HT-29 (cell line): ENCODE measurements at regions not wholly inside any gene's neighbourhood (a gene's known extent, or its start where the extent isn't known, plus 50 kb on each side); places are given as distances from the start of the nearest gene placed in this dataset. TPM values are rescaled to one million over a fixed set of nuclear protein-coding genes. Genes with fewer than 3 reads are reported as not detected.

Experiments used
- small RNA-seq: library from RNA; depleted of rRNA; stranded (forward); fragments of <200 nt; gene quantifications from one replicate; pipeline ENCODE3, GENCODE V24; 2014

Small RNA genes lying in the stretch of these regions (small RNA-seq; reads per million reads assigned to genes)
- gene AC010881.1 (not detected), gene AC018880.2 (not detected)
